Stimulated activated CD4-positive, alpha-beta T cell treated with anti-CD3 and anti-CD28 coated beads, Interleukin-15, amount 100 ng/mL, for 24 hours (primary cell): ENCODE measurements at regions not wholly inside any gene's neighbourhood (a gene's known extent, or its start where the extent isn't known, plus 50 kb on each side); places are given as distances from the start of the nearest gene placed in this dataset.

Experiments
- DNase-seq: peaks from one replicate; pipeline ENCODE4 v3.0.0-alpha.2; 2020

DNA sequence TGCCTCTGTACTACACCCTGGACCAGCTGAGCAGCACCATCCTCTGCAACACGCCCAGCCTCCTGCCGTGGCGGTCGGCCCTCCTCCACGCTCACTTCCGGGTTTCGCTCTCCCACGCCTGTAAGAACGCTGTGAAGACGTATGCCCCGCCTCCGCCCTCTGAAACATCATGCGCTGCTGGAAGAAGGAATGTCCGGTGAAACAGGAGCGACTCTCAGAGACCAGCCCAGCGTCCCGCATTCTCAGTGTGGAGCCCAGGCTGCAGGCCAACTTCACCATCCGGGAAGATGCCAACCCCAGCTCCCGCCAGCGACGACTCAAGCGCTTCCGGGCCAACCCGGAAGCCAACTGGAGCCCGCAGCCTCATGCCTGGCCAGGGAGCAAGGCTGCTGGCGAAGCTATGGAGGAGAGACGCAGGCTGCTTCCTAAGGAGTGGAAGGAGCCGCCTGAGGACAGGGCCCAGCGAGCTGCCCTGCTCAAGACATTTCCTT lies 186.1 kb upstream of the SLITRK2 start:
- DNase-seq = no peak

DNA sequence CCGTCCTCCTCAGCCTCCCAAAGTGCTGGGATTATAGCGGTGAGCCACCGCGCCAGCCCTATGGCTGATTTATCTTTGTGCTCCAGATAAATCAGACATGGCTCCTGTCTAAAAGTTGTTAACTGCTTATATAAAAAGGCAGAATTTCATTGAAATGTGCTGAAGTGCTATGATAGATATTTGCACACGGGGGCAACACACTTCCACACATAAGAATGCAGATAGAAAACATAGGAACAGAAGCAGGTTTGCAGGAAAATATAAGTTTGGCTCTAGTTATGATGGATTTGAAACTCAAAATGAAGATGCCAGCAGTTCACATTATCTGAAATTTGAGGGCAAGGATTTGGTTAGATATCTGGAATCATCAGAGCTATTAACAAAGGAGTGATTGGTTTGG lies 163.1 kb upstream of the SLITRK2 start:
- no peak for DNase-seq

- no peak for DNase-seq
These were observed 143.8 kb upstream of the SLITRK2 start for GRCh38 chrX:145673841-145674240.

GRCh38 chrX:145677109-145677817 lies 140.4 kb upstream of the SLITRK2 start:
- no peak for DNase-seq

DNA sequence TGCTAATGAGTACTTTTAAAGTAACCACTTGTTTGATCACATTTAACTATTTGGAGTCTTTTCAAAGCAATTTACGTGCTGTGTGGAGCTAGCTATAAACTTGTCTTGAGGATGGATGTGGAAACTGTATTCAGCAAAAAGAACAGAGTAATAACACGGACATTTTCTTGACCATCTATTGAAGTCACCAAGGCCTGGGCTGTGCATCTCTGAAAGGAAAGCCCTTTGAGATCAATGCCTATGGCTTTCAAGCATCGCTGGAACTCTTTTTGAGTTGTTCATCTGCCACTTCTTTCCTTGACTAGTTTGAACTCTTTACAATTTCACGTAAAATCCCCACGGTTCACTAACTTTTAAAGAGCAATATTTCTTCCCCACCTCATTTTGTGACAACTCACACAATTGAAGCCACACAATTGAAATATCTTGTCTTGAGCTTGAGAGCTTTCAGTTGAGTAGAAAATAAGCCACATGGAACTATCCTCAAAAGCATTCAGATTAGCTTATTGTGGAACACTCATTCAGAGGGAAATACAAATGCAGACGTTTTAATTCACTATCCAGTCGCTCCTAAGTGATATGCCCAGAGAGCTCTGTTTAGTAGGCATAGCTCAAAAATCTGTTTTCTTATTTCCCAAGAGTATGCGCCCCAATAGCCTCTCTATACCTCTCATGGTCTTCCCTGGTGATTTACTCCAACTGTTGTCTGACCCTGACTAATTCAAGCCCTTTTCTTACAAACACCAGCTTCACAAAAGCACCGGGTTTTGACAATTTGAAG lies 134.9 kb upstream of the SLITRK2 start:
- no peak for DNase-seq

DNA sequence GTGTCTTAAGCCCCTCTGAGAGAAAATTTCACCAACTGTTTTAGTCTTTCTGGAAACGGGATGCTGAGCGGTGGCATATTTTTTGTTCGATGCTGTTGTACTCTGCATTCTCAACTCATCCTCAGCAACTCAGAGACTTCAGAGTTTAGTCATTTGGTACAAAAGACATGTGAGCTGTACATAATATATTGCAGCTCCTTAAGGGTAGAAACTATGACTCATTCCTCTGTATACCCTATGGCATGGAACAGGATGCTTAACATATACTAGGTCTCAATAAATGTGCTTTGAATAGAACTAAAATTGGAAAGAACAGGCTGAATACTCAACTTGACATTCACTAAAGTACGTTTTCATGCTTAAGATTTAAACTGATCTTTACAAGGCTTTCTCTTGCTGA lies 130.5 kb upstream of the SLITRK2 start:
- DNase-seq = no peak

- DNase-seq = no peak
These were observed 129.9 kb upstream of the SLITRK2 start for GRCh38 chrX:145687707-145688106.

DNA sequence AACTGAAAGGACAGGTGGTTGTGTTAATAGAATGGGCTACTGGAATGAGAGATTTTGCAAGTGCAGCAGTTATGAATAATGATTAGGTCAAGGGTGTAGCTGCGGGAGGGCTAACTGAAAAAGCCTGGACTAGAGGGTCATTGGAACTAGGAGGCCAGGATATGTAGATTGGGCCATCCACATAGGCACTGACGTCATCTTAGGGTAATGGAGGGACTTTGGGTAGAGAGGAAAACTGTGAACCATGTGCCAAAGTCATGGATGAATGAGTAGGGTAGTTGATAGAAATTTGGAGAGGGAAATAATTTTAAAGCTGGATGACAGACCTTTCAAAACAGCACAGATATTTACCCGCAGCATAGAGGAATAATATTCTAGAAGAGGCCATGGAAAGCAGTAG lies 123.6 kb upstream of the SLITRK2 start:
- no peak for DNase-seq

- no peak for DNase-seq
These were observed 101.9 kb upstream of the SLITRK2 start for GRCh38 chrX:145715641-145716138.

DNA sequence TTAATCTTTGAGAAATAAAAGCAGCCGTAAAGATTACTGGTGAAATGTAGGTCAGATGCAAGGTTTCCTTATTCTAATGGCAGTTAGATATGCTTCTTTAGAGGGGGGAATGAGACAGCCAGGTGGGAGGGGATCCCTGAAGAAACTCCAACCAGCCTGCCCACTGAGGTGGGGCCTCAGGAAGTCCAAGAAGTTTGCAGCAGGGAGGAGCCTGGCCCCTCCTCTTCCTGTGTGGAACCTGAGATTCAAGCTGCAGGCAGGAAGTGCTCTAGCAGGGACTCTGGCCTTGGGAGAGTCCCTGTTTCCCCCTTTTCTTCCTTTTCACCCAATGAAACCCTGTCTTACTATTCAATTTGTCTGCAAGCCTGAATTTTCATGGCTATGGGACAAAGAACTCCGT lies 101.4 kb upstream of the SLITRK2 start:
- DNase-seq = no peak

- no peak for DNase-seq
These were observed 90.2 kb upstream of the SLITRK2 start for GRCh38 chrX:145727476-145727875.

GRCh38 chrX:145729635-145730034 lies 88.0 kb upstream of the SLITRK2 start:
- DNase-seq = no peak

GRCh38 chrX:145735036-145735435 lies 82.6 kb upstream of the SLITRK2 start:
- DNase-seq = no peak

- no peak for DNase-seq
These were observed 65.7 kb upstream of the SLITRK2 start for GRCh38 chrX:145751943-145752342.
